OCI-LY7 (cell line): ENCODE measurements at regions not wholly inside any gene's neighbourhood (a gene's known extent, or its start where the extent isn't known, plus 50 kb on each side); places are given as distances from the start of the nearest gene placed in this dataset.

Source experiments
- BruUV-seq: library from RNA; stranded (reverse); fragments of 400-500 nt; replicated peaks from 2 replicates; lab custom pipeline; 2021; lab: Mats Ljungman, UMichigan
- CTCF ChIA-PET: fragments of 300-600 bp; sonication (Branson Sonifier 250); formaldehyde crosslinking; loops from one replicate; lab custom pipeline; 2022; ENCODE audit warnings: antibody characterized with exemption; ENCODE audit not compliant: unreplicated experiment; lab: Charles Lee
- POLR2A ChIA-PET: fragments of 300-600 bp; sonication (Branson Sonifier 250); formaldehyde crosslinking; loops from one replicate; lab custom pipeline; 2022; ENCODE audit warnings: antibody characterized with exemption; lab: Charles Lee
- DNase-seq: peaks from one replicate; pipeline ENCODE4 v3.0.0-alpha.2; 2015; ENCODE audit warnings: low spot score
- H2AFZ ChIP-seq: fragments of 200-600 bp; sonication (generic), shearing (Covaris generic); 2 replicates; pipeline ENCODE4 v1.6.1; 2014; ENCODE audit warnings: mild to moderate bottlenecking, antibody characterized with exemption, low read length, moderate library complexity
- H3K27ac ChIP-seq: fragments of 200-600 bp; sonication (generic); 2 replicates; pipeline ENCODE4 v1.5.1; 2014; ENCODE audit warnings: mixed run types, low read depth, mild to moderate bottlenecking, moderate library complexity, low read length, inconsistent platforms; ENCODE audit not compliant: poor library complexity, severe bottlenecking
- H3K36me3 ChIP-seq: fragments of 200-600 bp; sonication (generic); 2 replicates; pipeline ENCODE4 v1.6.1; 2014; ENCODE audit warnings: mild to moderate bottlenecking, antibody characterized with exemption, low read length, moderate library complexity, mixed read lengths; ENCODE audit not compliant: insufficient read depth
- H3K4me1 ChIP-seq: fragments of 200-600 bp; sonication (generic); 2 replicates; pipeline ENCODE4 v1.5.1; 2014; ENCODE audit warnings: mild to moderate bottlenecking, low read length; ENCODE audit not compliant: insufficient read depth, poor library complexity, severe bottlenecking
- H3K4me2 ChIP-seq: fragments of 200-600 bp; sonication (generic); 2 replicates; pipeline ENCODE4 v1.6.1; 2014; ENCODE audit warnings: mild to moderate bottlenecking, low read length
- H3K4me3 ChIP-seq: fragments of 200-600 bp; sonication (generic); 2 replicates; pipeline ENCODE4 v1.5.1; 2014; ENCODE audit warnings: mild to moderate bottlenecking, low read depth, low read length; ENCODE audit not compliant: poor library complexity, severe bottlenecking
- H3K79me2 ChIP-seq: fragments of 200-600 bp; sonication (generic); 2 replicates; pipeline ENCODE4 v1.6.1; 2016; ENCODE audit warnings: low read depth, mild to moderate bottlenecking, low read length, moderate library complexity, mixed read lengths; ENCODE audit not compliant: insufficient read depth
- H3K9me2 ChIP-seq: fragments of 200-600 bp; sonication (generic); 2 replicates; pipeline ENCODE4 v1.6.1; 2016; ENCODE audit warnings: mild to moderate bottlenecking, low read length, mixed read lengths; ENCODE audit not compliant: insufficient read depth
- H3K9me3 ChIP-seq: fragments of 200-600 bp; sonication (generic); 2 replicates; pipeline ENCODE4 v1.6.1; 2014; ENCODE audit warnings: mild to moderate bottlenecking, mixed run types, low read length, mixed read lengths
- H4K20me1 ChIP-seq: fragments of 200-600 bp; sonication (generic); 2 replicates; pipeline ENCODE4 v1.6.1; 2014; ENCODE audit warnings: mild to moderate bottlenecking, antibody characterized with exemption, low read length, moderate library complexity, mixed read lengths; ENCODE audit not compliant: insufficient read depth
- CTCF ChIP-seq: fragments of 200-600 bp; sonication (generic); conservative IDR thresholded peaks from 2 replicates; pipeline ENCODE4 v1.5.1; 2014; ENCODE audit warnings: mild to moderate bottlenecking, antibody characterized with exemption, low read length, moderate library complexity, mixed read lengths
- EZH2phosphoT487 ChIP-seq: fragments of 200-600 bp; sonication (generic); IDR thresholded peaks from 2 replicates; pipeline ENCODE4 v1.6.1; 2018; ENCODE audit warnings: low read depth, borderline replicate concordance, mild to moderate bottlenecking, mixed run types, antibody characterized with exemption, low read length, moderate library complexity, mixed read lengths
- intact Hi-C: fragments of 100-400 bp; cut with micrococcal nuclease; formaldehyde crosslinking; loops from one replicate; pipeline ENCODE4 v1.10.0; 2022; ENCODE audit not compliant: unreplicated experiment

GRCh38 chr13:107886118-107886517 is 329.2 kb downstream of the LIG4 start:
- BruUV-seq = no TSS peak
- Histone ChIP-seq H3K4me2 (no peak overlapping the region), H3K79me2 (no peaks in the 10 kb centered on the region), H3K9me2 (no peaks in the 10 kb centered on the region), H3K9me3 (no peaks in the 10 kb centered on the region), H4K20me1 (no peaks in the 10 kb centered on the region), H3K36me3 (no peaks in the 10 kb centered on the region), H3K4me3 (no peak overlapping the region), H2AFZ (no peak overlapping the region), H3K4me1 (no peaks in the 10 kb centered on the region), H3K27ac (no peak overlapping the region)
- ChIA-PET CTCF (no interaction called here), POLR2A (no interaction called here)
- TF ChIP-seq EZH2phosphoT487 (no peak), CTCF (no peak)
- DNase-seq = no peak
- intact Hi-C loops = no loop called here

GRCh38 chr13:107884564-107884963 is 330.8 kb downstream of the LIG4 start:
- H2AFZ ChIP-seq = no peak overlapping the region
- no peaks in the 10 kb centered on the region for H3K4me1 ChIP-seq
- H3K4me2 ChIP-seq = no peak overlapping the region
- H3K79me2 ChIP-seq = no peaks in the 10 kb centered on the region
- H3K9me2 ChIP-seq = no peaks in the 10 kb centered on the region
- ChIA-PET POLR2A (interaction anchor here (0.7 kb wide), 1 partner anchor 248 kb away, joined by 3 read pairs; no protein-coding TSS in a partner anchor), CTCF (no interaction called here)
- no TSS peak for BruUV-seq
- H4K20me1 ChIP-seq = no peaks in the 10 kb centered on the region
- H3K27ac ChIP-seq = no peak overlapping the region
- intact Hi-C loops = no loop called here
- no peaks in the 10 kb centered on the region for H3K36me3 ChIP-seq
- TF ChIP-seq CTCF (no peak), EZH2phosphoT487 (no peak)
- H3K4me3 ChIP-seq = no peak overlapping the region
- no peak for DNase-seq
- no peaks in the 10 kb centered on the region for H3K9me3 ChIP-seq

- no peak for DNase-seq
- Histone ChIP-seq H3K36me3 (no peaks in the 10 kb centered on the region), H3K9me2 (no peaks in the 10 kb centered on the region), H2AFZ (no peak overlapping the region), H4K20me1 (no peaks in the 10 kb centered on the region), H3K4me2 (no peak overlapping the region), H3K79me2 (no peaks in the 10 kb centered on the region), H3K4me3 (no peak overlapping the region), H3K4me1 (no peaks in the 10 kb centered on the region), H3K27ac (no peak overlapping the region), H3K9me3 (no peaks in the 10 kb centered on the region)
- BruUV-seq = no TSS peak
- CTCF ChIA-PET = no interaction called here
- TF ChIP-seq EZH2phosphoT487 (no peak), CTCF (no peak)
- POLR2A ChIA-PET = no interaction called here
- intact Hi-C loops = no loop called here
Measured at GRCh38 chr13:107883561-107884175, 331.7 kb downstream of the LIG4 start.
